ENCODE measurements at regions not wholly inside any gene's neighbourhood (a gene's known extent, or its start where the extent isn't known, plus 50 kb on each side); places are given as distances from the start of the nearest gene placed in this dataset.

GRCh38 chr12:71041476-71041875 is 116.3 kb downstream of the TSPAN8 start:
- H3K4me2 ChIP-seq (replicated peaks; ENCODE audit: low read depth, low read length, poor library complexity, severe bottlenecking): no peak overlapping the region
- no peak overlapping the region for H2AFZ ChIP-seq (ENCODE audit: insufficient read depth, low read depth, low read length, poor library complexity, severe bottlenecking)
- intact Hi-C loops (cut with micrococcal nuclease): no loop called here
- ChIA-PET POLR2A (no interaction called here), CTCF (no interaction called here)
- H3K27me3 ChIP-seq (replicated peaks in 1 of 4; ENCODE audit: control extremely low read depth in 1 of 4, control insufficient read depth in 3 of 4, insufficient read depth in 4 of 4, low read length in 3 of 4): no peaks in the 10 kb centered on the region
- Mint-ChIP-seq H3K27ac (no peak overlapping the region), H3K4me1 (no peaks in the 10 kb centered on the region), H3K27me3 (no peaks in the 10 kb centered on the region), H3K4me3 (no peak overlapping the region), H3K9me3 (ENCODE audit: insufficient read depth) (no peaks in the 10 kb centered on the region)
- no peaks in the 10 kb centered on the region for H3K36me3 ChIP-seq (replicated peaks in 1 of 2; ENCODE audit: control extremely low read depth in 1 of 2, control insufficient read depth in 1 of 2, extremely low read depth in 1 of 2, insufficient read depth in 2 of 2, low read length in 1 of 2)
- WGBS (ENCODE audit: insufficient coverage): 100% methylated on average over 1 of the region's 2 CpGs
- H3K4me1 ChIP-seq (ENCODE audit: control insufficient read depth in 2 of 2, insufficient read depth in 2 of 2, low read length in 2 of 2): no peaks in the 10 kb centered on the region
- H3K4me3 ChIP-seq (ENCODE audit: control extremely low read depth in 1 of 5, extremely low read depth in 1 of 5, insufficient read depth in 1 of 5, low read depth in 2 of 5, low read length in 4 of 5): no peak overlapping the region
- H3K79me2 ChIP-seq (ENCODE audit: control insufficient read depth, insufficient read depth, low read length): no peaks in the 10 kb centered on the region
- DNase-seq: no peak
- no peak overlapping the region for H3K9ac ChIP-seq (ENCODE audit: low read length)
- TF ChIP-seq CTCF (IDR thresholded peaks at IDR 0.05): no peak
- TF ChIP-seq EZH2 (IDR thresholded peaks at IDR 0.05; ENCODE audit: borderline replicate concordance, insufficient read depth, low read depth, low read length, poor library complexity, severe bottlenecking): no peak
- no peaks in the 10 kb centered on the region for H3K9me3 ChIP-seq (ENCODE audit: control extremely low read depth in 1 of 3, control insufficient read depth in 2 of 3, insufficient read depth in 1 of 3, low read length in 2 of 3)
- H4K20me1 ChIP-seq (ENCODE audit: control insufficient read depth, insufficient read depth, low read length, poor library complexity, severe bottlenecking): no peaks in the 10 kb centered on the region
- ATAC-seq (ENCODE audit: low read depth): no peak
- H3K27ac ChIP-seq (ENCODE audit: low read length in 2 of 2): no peak overlapping the region

GRCh38 chr12:71038960-71039359 is 118.4 kb upstream of the PTPRR start:
- Histone ChIP-seq H3K4me2 (replicated peaks; ENCODE audit: low read depth, low read length, poor library complexity, severe bottlenecking) (no peak overlapping the region), H3K27me3 (replicated peaks in 1 of 4; ENCODE audit: control extremely low read depth in 1 of 4, control insufficient read depth in 3 of 4, insufficient read depth in 4 of 4, low read length in 3 of 4) (no peaks in the 10 kb centered on the region), H3K27ac (ENCODE audit: low read length in 2 of 2) (no peak overlapping the region), H3K4me1 (ENCODE audit: control insufficient read depth in 2 of 2, insufficient read depth in 2 of 2, low read length in 2 of 2) (no peaks in the 10 kb centered on the region), H3K4me3 (ENCODE audit: control extremely low read depth in 1 of 5, extremely low read depth in 1 of 5, insufficient read depth in 1 of 5, low read depth in 2 of 5, low read length in 4 of 5) (no peak overlapping the region), H3K79me2 (ENCODE audit: control insufficient read depth, insufficient read depth, low read length) (no peaks in the 10 kb centered on the region), H3K36me3 (replicated peaks in 1 of 2; ENCODE audit: control extremely low read depth in 1 of 2, control insufficient read depth in 1 of 2, extremely low read depth in 1 of 2, insufficient read depth in 2 of 2, low read length in 1 of 2) (no peaks in the 10 kb centered on the region), H3K9ac (ENCODE audit: low read length) (no peak overlapping the region), H2AFZ (ENCODE audit: insufficient read depth, low read depth, low read length, poor library complexity, severe bottlenecking) (no peak overlapping the region), H4K20me1 (ENCODE audit: control insufficient read depth, insufficient read depth, low read length, poor library complexity, severe bottlenecking) (no peaks in the 10 kb centered on the region), H3K9me3 (ENCODE audit: control extremely low read depth in 1 of 3, control insufficient read depth in 2 of 3, insufficient read depth in 1 of 3, low read length in 2 of 3) (no peaks in the 10 kb centered on the region)
- TF ChIP-seq CTCF (IDR thresholded peaks at IDR 0.05) (no peak), EZH2 (IDR thresholded peaks at IDR 0.05; ENCODE audit: borderline replicate concordance, insufficient read depth, low read depth, low read length, poor library complexity, severe bottlenecking) (no peak)
- Mint-ChIP-seq H3K27ac (no peak overlapping the region), H3K4me3 (no peak overlapping the region), H3K4me1 (no peaks in the 10 kb centered on the region), H3K9me3 (ENCODE audit: insufficient read depth) (no peaks in the 10 kb centered on the region), H3K27me3 (no peaks in the 10 kb centered on the region)
- DNase-seq: no peak
- POLR2A ChIA-PET: no interaction called here
- no peak for ATAC-seq (ENCODE audit: low read depth)
- intact Hi-C loops (cut with micrococcal nuclease): no loop called here
- CTCF ChIA-PET: no interaction called here
- WGBS (ENCODE audit: insufficient coverage): 100% methylated on average over 1 of the region's 1 CpG
